ENCODE measurements at regions not wholly inside any gene's neighbourhood (a gene's known extent, or its start where the extent isn't known, plus 50 kb on each side); places are given as distances from the start of the nearest gene placed in this dataset.
A peak's percentile ranks its signal among the peaks of the same experiment; 100 is the strongest.

DNA sequence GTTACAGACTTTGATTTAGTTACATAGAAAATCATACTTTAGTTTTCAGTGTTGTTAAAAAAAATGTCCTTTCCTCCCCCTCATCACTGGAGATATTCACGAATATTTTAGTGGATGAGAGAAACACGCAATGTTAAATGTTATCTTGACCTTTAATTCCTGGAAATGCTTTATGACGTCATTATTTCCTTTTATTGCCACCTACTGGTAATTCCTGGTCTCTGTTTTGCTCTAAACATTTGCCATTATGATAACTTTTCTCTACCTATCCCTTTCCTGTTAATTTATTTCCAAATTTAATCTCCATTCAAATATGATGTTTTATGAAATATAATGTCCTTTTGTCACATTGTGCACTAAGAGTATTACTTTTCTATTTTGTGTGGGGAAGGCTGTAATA lies 770.6 kb downstream of the FAM181B start:
- Histone ChIP-seq H2AFZ (ENCODE audit: low read depth, low read length) (no peak overlapping the region), H3K4me2 (ENCODE audit: insufficient read depth, low read length) (no peak overlapping the region), H4K20me1 (replicated peaks; ENCODE audit: control insufficient read depth, extremely low read depth, insufficient read depth, low read length) (no peaks in the 10 kb centered on the region), H3K9ac (replicated peaks; ENCODE audit: extremely low read depth, insufficient read depth, low read length) (no peak overlapping the region), H3K9me1 (replicated peaks; ENCODE audit: control insufficient read depth, extremely low read depth, insufficient read depth, low read length) (no peaks in the 10 kb centered on the region), H3K27me3 (ENCODE audit: control insufficient read depth in 2 of 2, insufficient read depth in 2 of 2, low read length in 2 of 2) (no peaks in the 10 kb centered on the region), H3K27ac (ENCODE audit: insufficient read depth, low read depth, low read length) (no peak overlapping the region), H3K4me3 (replicated peaks in 1 of 3; ENCODE audit: insufficient read depth in 1 of 3, low read depth in 1 of 3, low read length in 3 of 3) (no peak overlapping the region), H3K9me3 (replicated peaks; ENCODE audit: control insufficient read depth, insufficient read depth, low read length) (no peaks in the 10 kb centered on the region), H3K79me2 (ENCODE audit: control insufficient read depth, insufficient read depth, low read length) (no peaks in the 10 kb centered on the region), H3K4me1 (ENCODE audit: control insufficient read depth, extremely low read depth, insufficient read depth, low read length) (no peaks in the 10 kb centered on the region), H3K36me3 (ENCODE audit: control insufficient read depth in 2 of 2, extremely low read depth in 1 of 2, insufficient read depth in 2 of 2, low read length in 2 of 2) (no peaks in the 10 kb centered on the region)
- ChIA-PET POLR2A (no interaction called here), CTCF (no interaction called here)
- BruUV-seq (replicated peaks) = no TSS peak
- dilution Hi-C loops (cut with MboI; ENCODE audit: extremely low pct_ligation_motif_present, low sequenced_read_pairs) (no loop called here), intact Hi-C loops (cut with micrococcal nuclease) (no loop called here)
- TF ChIP-seq EZH2 (IDR thresholded peaks at IDR 0.05; ENCODE audit: borderline replicate concordance, low read depth, low read length, severe bottlenecking) (no peak), JUN (IDR thresholded peaks at IDR 0.05; ENCODE audit: borderline replicate concordance, insufficient read depth, insufficient read length, low read depth) (peak; percentile 63)
- FAIRE-seq (no peak), DNase-seq (ENCODE audit: low read depth, low spot score) (peak; percentile 1)

DNA sequence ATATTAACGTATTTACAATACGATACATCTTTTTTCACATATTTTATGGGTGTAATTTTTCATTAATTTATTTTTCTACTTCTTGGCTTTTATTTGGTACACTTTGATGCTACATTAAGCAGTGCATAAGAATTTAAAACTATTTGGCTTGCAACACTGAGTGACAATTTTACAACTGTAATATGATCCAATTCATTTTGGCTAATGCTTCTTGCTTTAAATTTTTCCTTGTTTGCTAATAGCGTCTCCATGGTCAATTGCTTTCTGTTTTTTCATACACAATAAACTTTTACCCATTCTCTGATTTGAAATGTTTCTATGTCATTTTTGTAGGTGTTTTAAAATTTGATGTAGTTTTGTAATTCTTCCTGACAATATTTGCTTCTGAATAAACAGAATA lies 773.2 kb downstream of the FAM181B start:
- FAIRE-seq (no peak), DNase-seq (ENCODE audit: low read depth, low spot score) (no peak)
- BruUV-seq (replicated peaks) = no TSS peak
- Histone ChIP-seq H3K27ac (ENCODE audit: insufficient read depth, low read depth, low read length) (no peak overlapping the region), H3K9me1 (replicated peaks; ENCODE audit: control insufficient read depth, extremely low read depth, insufficient read depth, low read length) (no peaks in the 10 kb centered on the region), H3K4me2 (ENCODE audit: insufficient read depth, low read length) (no peak overlapping the region), H3K9ac (replicated peaks; ENCODE audit: extremely low read depth, insufficient read depth, low read length) (no peak overlapping the region), H4K20me1 (replicated peaks; ENCODE audit: control insufficient read depth, extremely low read depth, insufficient read depth, low read length) (no peaks in the 10 kb centered on the region), H3K4me3 (replicated peaks in 1 of 3; ENCODE audit: insufficient read depth in 1 of 3, low read depth in 1 of 3, low read length in 3 of 3) (no peak overlapping the region), H2AFZ (ENCODE audit: low read depth, low read length) (no peak overlapping the region), H3K36me3 (ENCODE audit: control insufficient read depth in 2 of 2, extremely low read depth in 1 of 2, insufficient read depth in 2 of 2, low read length in 2 of 2) (no peaks in the 10 kb centered on the region), H3K27me3 (ENCODE audit: control insufficient read depth in 2 of 2, insufficient read depth in 2 of 2, low read length in 2 of 2) (no peaks in the 10 kb centered on the region), H3K79me2 (ENCODE audit: control insufficient read depth, insufficient read depth, low read length) (no peaks in the 10 kb centered on the region), H3K4me1 (ENCODE audit: control insufficient read depth, extremely low read depth, insufficient read depth, low read length) (no peaks in the 10 kb centered on the region), H3K9me3 (replicated peaks; ENCODE audit: control insufficient read depth, insufficient read depth, low read length) (no peaks in the 10 kb centered on the region)
- dilution Hi-C loops (cut with MboI; ENCODE audit: extremely low pct_ligation_motif_present, low sequenced_read_pairs) (no loop called here), intact Hi-C loops (cut with micrococcal nuclease) (no loop called here)
- ChIA-PET CTCF (no interaction called here), POLR2A (no interaction called here)
- no peak for TF ChIP-seq JUN (IDR thresholded peaks at IDR 0.05; ENCODE audit: borderline replicate concordance, insufficient read depth, insufficient read length, low read depth)
- no peak for TF ChIP-seq POLR2A (IDR thresholded peaks at IDR 0.05; ENCODE audit: low read depth, low read length)
- no peak for TF ChIP-seq EZH2 (IDR thresholded peaks at IDR 0.05; ENCODE audit: borderline replicate concordance, low read depth, low read length, severe bottlenecking)
- TF ChIP-seq GATA2 (IDR thresholded peaks at IDR 0.05; ENCODE audit: insufficient read depth, insufficient read length, low read depth, low read length) = no peak
- TF ChIP-seq, protein P1, sequence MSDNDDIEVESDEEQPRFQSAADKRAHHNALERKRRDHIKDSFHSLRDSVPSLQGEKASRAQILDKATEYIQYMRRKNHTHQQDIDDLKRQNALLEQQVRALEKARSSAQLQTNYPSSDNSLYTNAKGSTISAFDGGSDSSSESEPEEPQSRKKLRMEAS (IDR thresholded peaks at IDR 0.05; ENCODE audit: insufficient read depth, insufficient read length) = no peak
- TF ChIP-seq, protein P2, sequence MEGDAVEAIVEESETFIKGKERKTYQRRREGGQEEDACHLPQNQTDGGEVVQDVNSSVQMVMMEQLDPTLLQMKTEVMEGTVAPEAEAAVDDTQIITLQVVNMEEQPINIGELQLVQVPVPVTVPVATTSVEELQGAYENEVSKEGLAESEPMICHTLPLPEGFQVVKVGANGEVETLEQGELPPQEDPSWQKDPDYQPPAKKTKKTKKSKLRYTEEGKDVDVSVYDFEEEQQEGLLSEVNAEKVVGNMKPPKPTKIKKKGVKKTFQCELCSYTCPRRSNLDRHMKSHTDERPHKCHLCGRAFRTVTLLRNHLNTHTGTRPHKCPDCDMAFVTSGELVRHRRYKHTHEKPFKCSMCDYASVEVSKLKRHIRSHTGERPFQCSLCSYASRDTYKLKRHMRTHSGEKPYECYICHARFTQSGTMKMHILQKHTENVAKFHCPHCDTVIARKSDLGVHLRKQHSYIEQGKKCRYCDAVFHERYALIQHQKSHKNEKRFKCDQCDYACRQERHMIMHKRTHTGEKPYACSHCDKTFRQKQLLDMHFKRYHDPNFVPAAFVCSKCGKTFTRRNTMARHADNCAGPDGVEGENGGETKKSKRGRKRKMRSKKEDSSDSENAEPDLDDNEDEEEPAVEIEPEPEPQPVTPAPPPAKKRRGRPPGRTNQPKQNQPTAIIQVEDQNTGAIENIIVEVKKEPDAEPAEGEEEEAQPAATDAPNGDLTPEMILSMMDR (IDR thresholded peaks at IDR 0.05; ENCODE audit: extremely low read depth in 1 of 2, insufficient read depth in 1 of 2, low read depth in 1 of 2, low read length in 2 of 2) = no peak
- TF ChIP-seq FOS (IDR thresholded peaks at IDR 0.05; ENCODE audit: borderline replicate concordance, insufficient read depth, low read length) = no peak
